ENCODE measurements at regions not wholly inside any gene's neighbourhood (a gene's known extent, or its start where the extent isn't known, plus 50 kb on each side); places are given as distances from the start of the nearest gene placed in this dataset.
A peak's percentile ranks its signal among the peaks of the same experiment; 100 is the strongest.
"Not testable (repeated sequence)": the region's sequence is repeated elsewhere in the genome, so short reads cannot be mapped to it uniquely, and the experiment has no call there.

DNA sequence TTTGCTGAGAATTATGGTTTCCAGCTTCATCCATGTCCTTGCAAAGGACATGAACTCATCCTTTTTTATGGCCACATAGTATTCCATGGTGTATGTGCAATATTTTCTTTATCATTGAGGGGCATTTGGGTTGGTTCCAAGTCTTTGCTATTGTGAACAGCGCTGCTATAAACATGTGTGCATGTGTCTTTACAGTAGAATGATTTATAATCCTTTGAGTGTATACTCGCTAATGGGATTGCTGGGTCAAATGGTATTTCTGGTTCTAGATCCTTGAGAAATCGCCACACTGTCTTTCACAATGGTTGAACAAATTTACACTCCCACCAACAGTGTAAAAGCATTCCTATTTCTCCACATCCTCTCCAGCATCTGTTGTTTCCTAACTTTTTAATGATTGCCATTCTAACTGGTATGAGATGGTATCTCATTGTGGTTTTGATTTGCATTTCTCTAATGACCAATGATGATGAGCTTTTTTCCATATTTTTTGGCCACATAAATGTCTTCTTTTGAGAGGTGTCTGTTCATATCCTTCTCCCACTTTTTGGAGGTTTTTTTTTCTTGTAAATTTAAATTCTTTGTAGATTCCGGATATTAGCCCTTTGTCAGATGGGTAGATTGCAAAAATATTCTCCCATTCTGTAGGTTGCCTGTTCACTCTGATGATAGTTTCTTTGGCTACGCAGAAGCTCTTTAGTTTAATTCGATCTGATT lies 180.1 kb downstream of the PLPPR4 start:
- DNase-seq, result not testable (repeated sequence)

DNA sequence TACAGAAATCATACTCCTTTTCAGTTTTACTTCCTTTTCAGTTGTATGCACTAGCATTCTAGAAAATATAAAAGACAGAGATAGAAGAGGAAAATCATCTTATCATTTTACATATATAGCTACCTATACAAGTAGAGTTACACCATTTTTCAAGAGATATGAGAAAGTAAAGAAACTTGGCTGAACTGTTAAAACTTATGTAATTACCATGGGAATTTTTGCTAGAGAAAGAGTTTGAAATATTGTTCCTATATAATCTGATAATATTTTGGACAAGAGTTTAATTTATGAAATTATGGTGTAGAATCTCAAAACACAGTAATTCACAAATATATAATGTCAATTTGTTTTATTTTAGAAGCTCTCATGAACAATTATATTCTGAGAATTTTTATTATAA lies 180.8 kb downstream of the PLPPR4 start:
- DNase-seq, result no peak

DNA sequence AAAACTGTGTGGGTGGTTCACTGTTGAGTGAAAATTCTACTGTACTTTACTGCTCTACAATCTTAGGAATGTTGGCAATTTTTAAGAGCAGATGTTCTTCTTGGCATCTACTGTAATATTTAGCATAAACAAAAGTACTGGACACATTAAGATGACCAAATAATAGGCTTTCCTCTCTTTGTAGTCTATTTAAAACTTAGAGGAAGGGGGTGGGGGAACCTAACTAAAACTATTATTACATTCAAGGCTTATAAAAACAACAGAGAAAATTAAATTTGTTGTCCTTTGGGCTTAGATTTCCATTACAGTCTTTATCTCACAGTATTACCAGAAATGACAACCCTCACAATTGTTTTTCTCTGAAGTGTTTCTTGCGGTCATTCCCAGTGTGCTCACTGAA lies 181.2 kb downstream of the PLPPR4 start:
- DNase-seq, result no peak

DNA sequence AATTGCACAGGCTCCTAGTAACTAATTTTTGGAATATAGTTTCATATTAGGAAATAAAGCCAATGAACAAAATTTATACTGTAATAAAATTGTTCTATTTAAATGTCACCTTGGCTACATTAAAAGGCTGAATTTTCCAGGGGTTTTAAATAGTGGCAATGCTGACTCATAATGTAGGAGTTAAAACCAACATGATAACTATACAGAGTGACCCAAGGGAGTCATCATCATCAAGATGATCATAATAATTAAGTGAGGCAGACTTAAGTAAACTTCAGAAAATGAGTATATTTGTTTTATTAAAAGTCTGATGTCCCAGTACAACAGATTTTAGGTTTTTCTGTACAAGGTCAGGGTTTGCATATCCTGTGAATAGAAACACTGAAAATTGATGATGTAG lies 183.4 kb downstream of the PLPPR4 start:
- DNase-seq, result no peak

DNA sequence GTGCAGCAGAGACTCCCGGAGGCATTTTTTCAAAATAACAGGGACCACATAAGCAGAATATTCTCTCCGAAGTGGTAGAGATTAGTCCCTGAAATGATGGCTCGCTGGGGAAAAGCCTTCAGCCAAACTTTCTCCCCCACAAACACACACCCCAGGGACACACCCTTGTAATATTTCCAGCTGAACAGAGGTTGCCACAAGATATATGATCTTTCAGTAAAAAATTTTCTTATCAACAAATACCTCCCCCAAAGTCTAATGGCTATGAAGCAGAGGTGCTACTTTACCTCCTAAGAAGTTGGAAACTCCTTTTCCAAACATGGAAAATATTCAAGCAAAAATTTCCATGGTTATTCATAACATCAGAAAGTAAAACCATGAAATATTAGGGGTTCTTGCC lies 190.2 kb upstream of the PALMD start:
- DNase-seq, result no peak

DNA sequence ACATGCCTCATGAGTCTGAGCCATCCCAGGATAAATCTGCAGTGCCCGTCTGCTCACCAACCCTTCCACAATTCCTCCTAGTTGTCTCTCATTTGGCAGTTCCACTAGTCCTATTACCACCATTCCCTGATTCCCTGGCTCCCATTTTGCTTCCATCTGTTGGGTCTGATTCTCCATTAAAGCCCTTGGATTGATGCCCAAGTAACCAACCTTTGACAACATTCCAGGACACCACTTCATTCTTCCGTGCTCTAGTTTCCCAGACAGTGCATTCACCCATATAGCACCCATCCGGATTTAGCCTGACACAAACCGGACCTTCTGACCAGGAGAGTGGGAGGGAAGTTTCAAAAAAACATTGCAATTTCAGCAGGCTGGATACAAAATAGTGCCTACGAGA lies 189.4 kb upstream of the PALMD start:
- DNase-seq, result no peak

DNA sequence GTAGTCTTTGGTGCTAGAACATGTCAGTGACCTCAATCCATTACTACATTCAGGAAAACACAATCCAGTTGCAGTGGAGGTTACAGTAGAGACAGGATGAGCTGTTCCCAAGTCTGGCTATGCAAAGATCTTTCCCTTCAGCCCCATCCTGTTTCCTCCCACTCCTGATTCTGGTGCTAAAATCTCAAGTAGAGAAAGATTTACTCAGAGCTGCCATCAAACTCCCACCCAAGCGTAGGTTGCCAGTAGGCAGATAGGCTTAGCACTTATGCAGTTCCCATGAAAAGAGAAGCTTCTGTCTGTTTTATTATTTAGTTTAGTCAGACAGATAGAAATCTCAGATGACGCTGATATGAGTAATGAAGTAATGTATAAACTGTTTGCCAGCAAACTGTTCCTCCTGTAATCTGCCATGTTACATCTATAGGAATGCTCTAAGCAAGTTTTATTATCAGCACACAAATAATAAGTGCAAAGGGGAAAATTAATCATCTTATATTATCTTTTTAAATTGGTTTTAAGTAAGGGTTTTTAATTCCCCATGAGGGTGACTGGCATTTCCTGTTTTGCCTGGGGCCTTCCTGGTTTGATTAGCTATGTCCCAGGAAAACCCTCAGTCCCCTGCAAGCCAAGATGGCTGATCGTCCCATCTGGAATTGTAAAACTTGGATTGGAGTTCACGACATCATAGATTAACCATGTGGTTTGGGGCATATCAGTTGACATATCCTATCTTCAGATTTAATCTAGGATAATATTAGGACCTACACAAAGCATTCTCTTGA lies 188.3 kb upstream of the PALMD start:
- DNase-seq, result no peak

DNA sequence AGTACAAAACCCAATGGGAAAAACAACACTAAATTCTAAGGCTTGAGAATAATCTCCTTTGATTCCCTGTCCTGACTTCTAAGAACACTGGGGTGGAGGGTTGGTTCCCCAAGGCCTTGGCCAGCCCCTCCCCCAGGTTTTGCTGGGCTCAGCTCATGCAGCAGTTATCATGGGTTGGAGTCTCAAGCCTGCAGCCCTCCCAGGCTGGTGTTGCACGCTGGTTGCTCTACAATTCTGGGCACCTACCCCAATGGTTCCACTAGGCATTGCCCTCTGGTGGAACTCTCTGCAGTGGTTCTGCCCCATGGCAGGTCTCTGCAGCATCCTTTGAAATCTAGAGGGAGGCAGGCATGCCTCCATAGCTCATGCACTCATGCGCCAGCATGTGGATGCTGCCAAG lies 184.4 kb upstream of the PALMD start:
- no peak for DNase-seq

DNA sequence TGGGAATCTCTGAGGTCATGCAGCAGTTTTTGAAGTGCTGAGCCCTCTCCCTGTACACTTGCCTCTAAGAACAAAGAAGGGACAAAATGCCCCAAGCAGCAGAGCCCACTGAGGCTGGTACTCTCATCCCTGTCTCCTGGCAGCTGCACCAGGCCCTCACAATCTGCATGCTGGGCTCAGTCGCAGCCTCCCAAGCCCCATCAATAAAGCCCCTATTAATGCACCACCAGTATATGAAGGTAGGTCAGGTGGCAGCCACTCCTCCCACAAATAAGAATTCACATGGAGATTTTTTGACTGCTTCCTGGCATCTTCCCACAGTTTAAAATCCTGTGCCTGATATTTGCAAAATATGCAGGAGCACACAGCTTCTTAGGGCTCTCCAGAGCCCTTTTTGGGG lies 181.2 kb upstream of the PALMD start:
- DNase-seq, result no peak

DNA sequence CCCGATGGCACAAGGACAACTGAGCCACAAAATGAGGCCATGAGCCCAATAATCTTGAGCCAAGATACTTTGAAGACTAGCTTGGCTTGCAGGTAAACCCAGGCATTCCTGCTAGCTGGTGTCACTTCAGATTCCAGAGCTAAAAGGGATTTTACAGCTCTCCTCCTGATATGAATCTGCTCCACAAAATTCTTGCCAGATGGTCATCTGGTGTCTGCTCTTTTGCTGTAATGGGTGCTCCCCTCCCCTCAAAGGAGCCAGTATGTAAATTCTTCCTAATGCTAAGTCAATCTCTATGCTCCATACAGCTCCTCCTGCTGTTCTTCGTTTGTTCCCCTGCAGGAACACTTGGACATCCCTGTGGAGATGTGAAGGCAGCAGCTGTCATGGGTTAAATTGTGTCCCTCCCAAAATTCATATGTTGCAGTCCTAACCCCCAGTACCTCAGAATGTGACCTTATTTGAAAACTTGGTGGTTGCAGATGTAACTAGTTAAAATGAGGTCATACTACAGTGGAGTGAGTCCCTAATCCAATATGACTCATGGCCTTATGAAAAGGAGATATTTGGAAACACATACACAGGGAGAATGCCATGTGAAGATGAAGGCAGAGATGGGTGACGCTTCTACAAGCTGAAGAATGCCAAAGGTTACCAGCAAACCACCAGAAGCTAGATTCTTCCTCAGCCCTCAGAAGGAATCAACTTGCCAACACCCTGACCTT lies 180.6 kb upstream of the PALMD start:
- DNase-seq, result no peak

DNA sequence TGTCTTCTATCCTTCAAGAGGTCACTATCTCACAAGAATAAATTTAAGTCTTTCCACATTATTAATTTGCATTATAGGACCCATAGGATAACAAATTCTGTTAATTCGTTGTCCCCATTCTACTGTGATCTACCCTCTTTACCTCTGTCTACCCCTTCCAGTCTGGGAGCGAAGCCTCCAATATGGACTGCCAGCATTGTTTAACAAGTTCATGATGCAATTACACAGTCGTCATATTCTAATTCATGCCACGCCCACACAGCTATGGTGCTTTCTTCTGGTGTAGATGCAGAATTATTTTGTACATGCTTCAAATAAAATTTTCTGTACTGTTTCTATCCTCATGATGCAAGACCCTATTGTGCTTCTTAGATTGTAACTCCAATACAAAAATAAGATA lies 178.3 kb upstream of the PALMD start:
- DNase-seq, result no peak

DNA sequence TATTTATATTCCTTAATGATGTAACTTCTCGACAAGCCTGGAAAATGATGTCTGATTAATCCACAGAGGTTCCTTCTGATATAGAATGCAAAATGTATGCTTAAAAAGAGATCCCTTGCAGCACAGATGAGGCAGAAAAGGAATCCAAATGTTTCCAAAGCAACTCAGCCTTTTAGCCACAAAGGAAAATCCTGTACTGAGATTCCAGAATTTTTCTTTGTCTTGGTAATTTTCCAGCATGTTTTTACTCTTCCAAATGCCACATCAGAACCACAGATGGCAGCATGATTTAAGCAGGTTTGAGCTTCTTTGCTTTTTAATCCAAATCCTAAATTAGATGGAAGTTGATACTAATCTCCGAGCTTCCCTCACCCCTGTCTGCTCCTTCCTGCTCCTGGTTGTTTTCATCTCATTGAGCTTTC lies 176.4 kb upstream of the PALMD start:
- DNase-seq, result no peak

DNA sequence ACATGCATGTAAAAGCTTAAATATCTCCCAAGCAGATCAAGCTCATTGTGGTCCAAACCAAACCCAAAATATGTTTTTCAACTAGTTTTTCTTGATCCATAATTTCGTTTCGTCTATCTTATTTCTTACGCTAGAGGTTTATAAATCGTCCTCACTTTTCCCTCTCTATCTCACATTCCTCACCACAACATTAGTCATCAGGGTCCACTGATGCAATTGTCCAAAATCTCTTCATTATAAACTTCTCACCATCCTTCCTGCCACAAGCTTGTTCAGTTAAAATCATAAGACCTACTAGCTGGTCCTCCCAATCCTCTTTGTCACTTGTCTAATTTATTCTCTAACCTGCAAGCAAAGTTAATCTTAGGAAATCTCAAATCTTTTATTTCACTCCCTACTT lies 173.0 kb upstream of the PALMD start:
- no peak for DNase-seq

DNA sequence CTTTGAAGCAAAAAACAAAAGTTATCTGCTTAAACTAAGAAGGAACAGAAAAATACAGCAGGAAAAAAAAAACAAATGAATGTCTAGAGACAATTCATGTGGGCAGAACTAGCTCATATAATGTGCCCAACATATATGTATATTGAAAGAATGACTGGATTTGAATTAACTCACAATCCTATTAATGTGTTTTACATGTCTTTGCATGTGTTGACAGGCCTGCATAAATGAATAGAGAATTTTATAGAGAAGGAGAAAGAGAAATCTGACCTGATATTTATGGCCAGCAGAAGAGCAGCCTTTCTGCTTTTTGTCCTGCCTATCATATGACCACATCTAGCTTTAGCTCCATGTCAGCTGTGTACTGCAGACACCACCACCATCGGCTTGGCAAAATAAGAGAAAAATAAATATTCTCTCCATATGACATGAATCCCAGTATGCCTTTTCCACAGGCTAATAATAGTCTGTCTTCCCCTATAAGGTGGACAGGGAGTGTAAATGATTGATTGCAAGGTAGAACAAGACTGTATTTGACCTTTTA lies 171.5 kb upstream of the PALMD start:
- DNase-seq, result no peak

DNA sequence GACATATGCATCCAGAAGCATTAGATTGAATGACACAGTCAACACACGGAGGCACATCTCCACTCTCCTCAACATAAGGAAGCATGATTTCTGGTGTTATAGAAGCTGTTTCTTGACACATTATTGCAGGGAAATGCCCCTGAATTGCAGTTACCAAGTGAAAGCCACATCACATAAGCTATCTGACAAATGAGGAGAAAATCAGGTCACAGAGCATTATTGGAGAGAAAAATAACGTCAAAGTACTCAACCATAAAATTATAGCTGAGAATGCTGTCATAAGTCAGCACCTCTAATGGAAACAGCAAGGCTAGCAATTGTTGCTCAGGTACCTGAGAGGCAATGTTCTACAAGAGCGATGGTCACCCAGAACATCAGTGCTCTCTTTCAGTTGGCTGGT lies 169.9 kb upstream of the PALMD start:
- DNase-seq, result no peak

DNA sequence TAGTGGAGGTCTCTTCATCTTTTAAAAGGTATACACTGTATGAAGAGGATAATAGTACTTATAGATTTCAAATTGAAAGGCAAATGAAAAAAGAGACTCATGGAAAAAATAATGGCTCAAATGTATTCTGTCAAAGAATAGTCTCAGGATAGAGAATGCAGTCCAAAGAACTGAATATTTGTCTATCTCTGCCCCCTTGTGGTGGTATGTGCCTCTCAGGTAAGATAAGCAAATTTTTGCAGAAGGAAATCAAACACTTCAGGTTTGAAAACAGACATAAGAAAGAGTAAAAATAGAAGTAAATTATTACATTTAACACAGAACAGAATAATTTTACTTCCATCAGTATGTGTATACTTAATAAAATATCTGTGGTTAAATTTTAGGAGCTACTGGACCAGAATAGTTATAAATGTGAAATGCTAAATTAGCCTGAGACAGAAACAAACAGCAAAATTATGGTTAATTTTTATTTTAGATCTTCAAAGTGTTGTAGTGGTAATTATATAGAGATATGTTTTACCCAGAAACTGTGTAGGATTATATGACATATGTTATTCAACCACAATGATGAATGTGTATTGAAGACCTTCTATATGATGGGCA lies 164.4 kb upstream of the PALMD start:
- peak in 1 of 2 donors; percentile 4 for DNase-seq

DNA sequence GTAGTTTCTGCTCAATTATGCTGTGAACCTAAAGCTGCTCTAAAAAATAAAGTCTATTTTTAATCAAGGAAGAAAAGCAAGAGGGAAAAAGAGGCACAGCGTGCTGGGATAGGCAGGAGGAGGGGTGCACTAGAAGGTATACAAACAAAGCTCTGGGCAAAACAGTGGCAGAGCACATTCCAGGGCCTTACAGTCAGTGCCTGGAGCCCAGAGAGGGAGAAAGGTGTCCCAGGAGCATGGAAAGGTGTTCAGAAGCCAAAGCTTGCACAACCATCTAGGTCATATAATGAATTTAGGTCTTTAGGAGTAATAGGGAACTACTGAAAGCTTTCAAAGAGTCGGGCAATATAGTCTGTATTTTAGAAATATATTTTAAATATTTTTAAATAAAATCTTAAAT lies 163.6 kb upstream of the PALMD start:
- DNase-seq, result no peak

DNA sequence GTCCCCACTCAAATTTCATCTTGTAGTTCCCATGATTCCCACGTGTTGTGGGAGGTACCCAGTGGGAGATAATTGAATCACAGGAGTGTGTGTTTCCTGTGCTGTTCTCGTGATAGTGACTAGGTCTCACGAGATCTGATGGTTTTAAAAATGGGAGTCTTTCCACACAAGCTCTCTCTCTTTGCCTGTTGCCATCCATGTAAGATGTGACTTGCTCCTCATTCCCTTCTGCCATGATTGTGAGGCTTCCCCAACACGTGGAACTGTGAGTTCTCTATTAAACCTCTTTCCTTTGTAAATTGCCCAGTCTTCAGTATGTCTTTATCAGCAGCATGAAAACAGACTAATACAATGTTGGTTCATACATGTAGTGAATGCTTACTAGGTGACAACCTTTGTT lies 163.2 kb upstream of the PALMD start:
- no peak for DNase-seq

DNA sequence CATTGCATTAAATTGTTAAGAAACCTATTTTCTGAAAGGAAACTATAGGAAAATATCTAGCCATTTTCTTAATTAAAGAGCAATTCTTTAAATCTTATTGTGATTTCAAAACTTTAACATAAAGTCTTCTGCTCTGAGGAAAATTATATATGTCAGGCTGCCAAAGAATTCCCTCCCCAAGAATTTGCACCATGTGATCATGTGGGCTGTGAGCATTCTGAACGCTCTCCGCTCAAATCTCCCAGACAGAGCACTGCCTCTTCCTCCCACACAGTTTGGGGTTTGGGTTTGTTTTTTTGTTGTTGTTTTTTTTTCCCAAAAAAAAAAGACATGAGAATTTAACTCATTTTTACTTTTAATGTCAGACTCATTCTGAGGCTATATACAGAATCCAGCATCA lies 155.9 kb upstream of the PALMD start:
- no peak for DNase-seq

DNA sequence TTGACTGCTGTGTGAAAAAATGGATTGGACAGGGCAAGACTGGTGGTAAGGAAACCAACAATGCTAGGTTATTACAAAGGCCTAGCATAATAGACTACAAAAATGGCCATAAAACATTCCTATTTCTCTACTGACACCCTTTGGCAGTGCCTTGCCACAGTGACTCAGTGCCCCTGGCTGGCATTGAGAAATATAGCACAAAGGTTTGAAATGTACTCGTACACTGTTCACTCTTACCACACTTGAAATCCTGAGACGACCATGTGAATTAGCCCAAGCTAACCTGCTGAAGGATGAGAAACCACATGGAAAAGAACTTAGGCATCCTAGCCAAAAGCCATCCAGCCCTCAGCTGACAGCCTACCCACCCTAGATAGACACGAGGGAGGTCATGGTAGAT lies 149.8 kb upstream of the PALMD start:
- no peak for DNase-seq

DNA sequence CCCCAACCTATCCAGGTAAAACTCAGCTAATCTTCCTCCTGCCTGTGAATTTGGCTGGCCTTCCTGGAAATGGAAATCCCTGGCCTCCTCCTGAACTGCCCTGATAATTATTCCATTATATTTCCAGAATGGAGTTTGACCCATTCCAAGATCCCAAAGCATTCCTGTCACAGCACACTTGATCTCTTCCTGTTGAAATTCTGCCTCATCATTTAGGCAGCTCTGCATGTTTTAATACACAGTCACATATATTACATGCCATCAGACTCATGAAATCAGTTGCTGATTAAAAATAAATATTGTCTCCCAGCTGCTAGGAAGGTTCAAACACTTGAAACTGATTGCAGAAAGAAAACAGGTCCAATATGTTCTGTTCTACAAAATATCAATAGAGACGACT lies 148.2 kb upstream of the PALMD start:
- no peak for DNase-seq

DNA sequence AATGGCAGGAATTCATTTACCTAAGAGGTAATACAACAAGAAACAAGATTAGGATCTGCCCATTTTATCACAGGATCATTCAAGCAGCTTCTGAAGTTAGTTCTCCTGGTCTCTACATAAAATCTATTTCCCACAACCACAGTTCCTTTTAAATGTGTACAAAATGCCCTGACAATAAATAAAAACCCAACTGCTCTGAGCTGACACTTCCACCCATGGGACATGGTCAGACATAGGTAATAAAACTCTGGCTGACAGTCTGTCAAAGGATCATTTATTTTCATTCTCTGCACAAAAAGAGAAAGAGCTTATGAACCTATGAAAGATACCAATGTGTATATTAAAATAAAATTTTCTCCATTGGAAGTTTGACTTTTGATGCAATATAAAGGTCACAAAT lies 145.4 kb upstream of the PALMD start:
- no peak for DNase-seq

DNA sequence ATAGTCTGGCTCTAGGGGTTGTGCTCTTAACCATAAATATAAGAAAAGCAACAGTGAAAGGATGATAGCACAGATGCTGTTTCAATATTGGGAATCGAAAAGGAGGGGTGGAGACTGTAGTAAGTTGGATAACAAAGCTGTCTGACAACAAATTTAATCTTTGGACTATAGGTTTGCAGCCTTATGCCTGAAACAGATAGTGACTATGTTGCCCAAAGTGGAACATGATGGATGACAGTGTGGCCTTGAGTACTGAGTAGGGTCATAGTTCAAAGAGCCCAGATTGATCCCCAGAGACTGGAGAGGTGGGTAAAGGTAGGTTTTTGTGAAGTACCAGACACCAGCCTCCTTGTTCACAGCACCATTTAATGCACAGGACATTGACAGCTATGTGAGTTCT lies 144.0 kb upstream of the PALMD start:
- DNase-seq, result no peak
